AG20443 (cell line): ENCODE measurements at regions not wholly inside any gene's neighbourhood (a gene's known extent, or its start where the extent isn't known, plus 50 kb on each side); places are given as distances from the start of the nearest gene placed in this dataset.
"Not testable (repeated sequence)": the region's sequence is repeated elsewhere in the genome, so short reads cannot be mapped to it uniquely, and the experiment has no call there.

Source experiments
- DNase-seq: peaks from one replicate; pipeline ENCODE4 v3.0.0; 2012; ENCODE audit warnings: low spot score, mixed read lengths

DNA sequence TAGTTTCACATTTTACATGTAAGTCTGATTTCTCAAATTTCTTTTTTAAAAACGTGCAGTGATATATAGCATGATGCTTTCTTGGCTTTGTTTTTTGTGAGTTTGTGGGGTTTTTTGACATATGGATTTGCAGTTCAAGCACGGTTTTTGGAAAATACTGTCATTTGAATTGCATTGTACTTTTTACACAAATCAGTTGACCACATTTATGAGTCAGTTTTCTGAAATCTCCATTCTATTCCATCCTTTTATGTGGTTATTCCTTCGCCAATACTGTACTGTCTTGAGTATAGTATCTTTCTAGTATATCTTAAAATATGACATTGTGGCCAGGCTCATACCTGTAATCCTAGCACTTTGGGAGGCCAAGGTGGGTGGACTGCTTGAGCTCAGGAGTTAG lies 890.0 kb upstream of the CITED2 start:
- DNase-seq = no peak

DNA sequence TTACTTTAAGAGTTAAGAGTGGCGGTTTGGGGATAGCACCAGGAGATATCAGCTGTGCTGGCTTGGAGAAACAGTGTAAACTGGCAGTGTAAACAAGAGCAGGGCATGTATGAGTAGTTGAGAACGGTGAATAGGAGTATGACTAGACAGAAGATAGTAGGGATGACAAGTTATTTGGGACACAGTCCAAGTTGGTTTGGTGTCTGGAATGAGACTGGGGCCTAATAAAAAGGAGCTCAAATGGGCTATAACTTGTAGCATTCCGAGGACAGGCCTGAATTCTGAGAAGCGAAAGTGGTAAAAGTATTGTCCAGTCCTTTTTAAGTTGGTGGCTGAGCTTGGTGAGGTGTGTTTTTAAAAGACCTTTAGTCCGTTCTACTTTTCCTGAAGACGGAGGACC lies 883.9 kb upstream of the CITED2 start:
- not testable (repeated sequence) for DNase-seq

DNA sequence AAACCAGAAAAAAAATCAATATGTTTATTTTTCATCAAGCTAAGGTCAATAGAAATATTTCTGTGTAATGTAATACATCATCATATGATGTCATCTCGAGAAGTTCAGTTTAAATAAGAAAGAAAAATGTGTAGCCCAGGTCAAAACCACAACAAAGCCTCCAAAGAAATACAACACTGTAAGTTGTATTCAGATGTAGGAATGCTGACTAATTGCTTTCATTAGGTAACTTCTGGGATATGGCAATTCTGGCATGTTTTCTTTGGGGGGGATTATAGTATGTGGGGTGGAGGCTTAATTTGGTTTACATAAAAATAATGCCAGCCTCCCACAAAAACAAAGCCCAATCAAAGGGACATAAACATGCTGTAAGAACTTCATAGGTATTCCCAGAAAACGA lies 881.8 kb upstream of the CITED2 start:
- DNase-seq = no peak

DNA sequence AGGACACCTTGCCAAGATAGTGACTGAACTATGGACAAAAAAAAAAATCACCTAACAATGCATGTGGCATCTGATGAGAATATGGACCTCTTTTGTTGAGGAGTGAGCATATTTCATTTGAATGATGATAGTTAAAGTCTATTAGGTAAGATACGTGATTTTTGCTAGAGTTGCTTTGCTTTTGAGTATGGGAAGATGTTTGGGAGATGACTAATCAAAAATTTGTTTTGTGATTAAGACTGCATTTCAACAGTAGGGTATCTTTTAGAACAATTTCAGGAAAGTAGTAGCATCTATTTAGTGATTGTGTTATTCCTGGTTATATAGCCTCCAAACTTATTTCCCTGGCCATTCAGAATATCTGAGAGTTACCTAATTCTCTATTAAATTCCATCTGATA lies 878.6 kb upstream of the CITED2 start:
- peak; percentile 15 for DNase-seq

DNA sequence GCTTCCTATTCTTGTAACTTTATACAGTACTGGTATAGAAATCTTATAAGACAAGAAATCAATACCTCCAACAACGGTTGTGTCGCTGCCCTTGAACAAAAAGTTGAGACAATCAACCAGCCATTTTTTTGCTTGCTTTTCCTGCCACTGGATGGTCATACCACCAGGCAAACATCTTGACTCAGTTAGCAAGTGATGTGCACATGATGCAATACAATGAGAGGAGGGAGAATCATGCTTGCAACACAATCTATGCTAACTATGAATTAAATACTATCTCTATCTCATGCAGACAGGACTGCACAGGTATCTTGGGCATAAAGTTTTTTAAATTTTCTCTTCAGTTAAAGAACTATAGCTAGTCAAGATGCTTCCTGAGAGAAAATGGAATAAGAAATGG lies 877.7 kb upstream of the CITED2 start:
- no peak for DNase-seq

DNA sequence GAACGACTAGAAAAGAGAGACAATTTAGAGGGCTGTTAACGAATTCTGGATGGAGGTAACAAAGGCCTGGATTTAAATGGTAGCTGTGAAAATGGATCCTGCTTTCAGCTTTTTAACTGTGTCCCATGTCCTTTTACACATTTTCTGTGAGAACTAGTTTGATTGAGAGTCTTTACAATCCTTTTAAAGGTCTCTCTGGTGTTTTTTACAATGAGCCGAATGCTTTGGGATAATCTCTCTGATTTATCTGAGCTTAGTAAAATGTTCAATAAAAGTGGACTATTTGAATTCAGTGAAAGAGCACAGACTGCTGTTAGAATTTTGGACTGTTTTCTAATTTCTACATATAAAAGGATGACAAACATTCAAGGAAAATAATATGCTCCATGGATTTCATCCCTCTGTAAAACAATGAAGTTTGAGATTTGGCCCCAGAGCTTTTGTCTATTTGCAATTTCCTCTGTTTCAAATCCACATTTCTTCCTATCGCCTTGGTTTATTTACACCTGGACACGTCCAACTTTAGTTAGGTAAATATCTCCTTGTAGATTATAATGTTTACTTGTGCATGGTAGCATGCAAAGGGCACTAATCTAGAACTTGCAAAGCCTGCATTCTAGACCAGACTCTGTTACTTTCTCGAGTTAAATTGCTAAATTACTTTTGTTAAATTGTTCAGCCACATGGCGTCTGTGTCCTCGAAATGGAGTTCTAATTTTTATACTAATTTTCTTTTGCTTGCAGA lies 871.0 kb upstream of the CITED2 start:
- DNase-seq = no peak

DNA sequence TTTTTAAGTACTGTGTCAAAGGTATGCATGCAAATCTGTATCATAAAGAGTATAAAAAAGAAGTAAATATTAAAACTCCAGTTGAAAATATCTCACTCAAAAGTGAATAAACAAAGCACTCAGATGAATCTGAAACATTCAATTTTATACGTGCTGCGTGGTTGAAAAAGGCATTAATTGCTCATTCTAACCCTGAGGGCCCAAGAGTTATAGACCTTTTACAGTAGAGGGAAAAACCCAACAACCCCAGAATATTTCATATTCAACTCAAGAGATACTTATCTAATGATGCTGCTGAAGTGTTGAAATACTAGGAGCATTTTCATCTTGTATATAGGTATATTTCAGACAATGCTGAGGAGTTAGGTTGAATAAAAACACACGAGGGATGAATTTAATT lies 862.8 kb upstream of the CITED2 start:
- no peak for DNase-seq

DNA sequence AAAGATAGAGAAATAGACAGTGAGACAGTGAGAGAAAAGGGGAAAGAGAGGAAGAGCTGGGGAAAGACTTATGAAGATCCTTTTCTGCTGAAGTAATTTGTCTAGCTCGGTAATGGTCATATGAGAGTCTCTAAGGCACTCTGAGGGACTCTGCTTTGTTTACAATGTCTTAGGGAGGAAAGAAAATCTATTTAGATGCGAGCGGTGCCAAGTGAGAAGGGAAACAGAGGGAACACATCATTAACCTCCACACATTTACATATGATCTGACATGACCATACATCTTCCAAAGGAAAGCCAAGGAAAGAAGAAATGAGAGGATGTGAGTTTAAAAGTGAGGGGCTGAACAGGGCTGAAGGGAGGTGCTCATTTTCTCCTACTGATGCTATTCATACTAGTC lies 862.3 kb upstream of the CITED2 start:
- DNase-seq = no peak

DNA sequence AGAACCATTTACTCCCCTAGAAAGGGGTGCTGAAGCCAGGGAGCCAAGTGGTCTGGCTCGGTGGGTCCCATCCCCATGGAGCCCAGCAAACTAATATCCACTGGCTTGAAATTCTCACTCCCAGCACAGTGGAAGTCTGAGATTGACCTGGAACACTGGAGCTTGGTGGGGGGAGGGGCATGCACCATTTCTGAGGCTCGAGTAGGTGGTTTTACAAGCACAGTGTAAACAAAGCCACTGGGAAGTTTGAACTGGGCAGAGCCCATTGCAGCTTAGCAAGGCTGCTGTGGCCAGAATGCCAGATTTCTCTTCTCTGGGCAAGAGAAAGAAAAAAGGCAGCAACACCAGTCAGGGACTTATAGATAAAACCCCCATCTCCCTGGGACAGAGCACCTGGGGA lies 855.8 kb upstream of the CITED2 start:
- DNase-seq = no peak

DNA sequence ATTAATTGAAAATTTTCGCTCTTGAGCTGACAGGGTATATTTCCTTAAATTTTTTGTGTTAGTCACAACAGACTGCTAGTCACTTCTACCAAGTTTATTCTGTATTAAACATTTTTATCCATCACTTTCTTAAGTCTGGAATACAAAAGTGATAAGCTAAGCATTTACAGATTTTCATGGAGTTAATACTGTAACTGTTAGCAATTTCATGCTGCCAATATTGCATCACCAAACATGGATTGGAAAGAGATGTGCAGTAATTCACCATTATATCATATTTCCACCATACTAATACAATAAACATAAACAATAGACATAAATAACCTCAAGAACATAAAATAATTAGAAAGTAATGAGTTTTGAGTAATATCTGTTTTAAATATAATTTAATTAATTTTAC lies 854.0 kb upstream of the CITED2 start:
- no peak for DNase-seq

DNA sequence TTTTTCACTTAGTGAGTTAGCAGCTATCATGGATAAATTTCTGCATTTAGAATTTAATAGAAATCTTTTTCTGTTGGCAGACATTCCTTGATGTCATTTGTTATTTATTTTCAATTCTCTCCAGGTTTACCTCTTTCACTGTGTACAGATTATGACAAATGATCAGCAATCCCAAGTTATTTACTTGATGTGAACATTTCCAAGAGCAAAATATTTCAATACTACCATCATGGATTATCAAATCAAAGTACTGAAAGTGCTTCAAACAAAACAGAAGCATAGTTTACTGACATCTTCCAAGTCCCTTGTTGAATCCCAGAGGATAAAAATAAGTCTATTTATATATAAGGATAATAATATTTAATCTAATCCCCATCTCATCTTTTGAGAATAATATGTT lies 852.2 kb upstream of the CITED2 start:
- DNase-seq = no peak

DNA sequence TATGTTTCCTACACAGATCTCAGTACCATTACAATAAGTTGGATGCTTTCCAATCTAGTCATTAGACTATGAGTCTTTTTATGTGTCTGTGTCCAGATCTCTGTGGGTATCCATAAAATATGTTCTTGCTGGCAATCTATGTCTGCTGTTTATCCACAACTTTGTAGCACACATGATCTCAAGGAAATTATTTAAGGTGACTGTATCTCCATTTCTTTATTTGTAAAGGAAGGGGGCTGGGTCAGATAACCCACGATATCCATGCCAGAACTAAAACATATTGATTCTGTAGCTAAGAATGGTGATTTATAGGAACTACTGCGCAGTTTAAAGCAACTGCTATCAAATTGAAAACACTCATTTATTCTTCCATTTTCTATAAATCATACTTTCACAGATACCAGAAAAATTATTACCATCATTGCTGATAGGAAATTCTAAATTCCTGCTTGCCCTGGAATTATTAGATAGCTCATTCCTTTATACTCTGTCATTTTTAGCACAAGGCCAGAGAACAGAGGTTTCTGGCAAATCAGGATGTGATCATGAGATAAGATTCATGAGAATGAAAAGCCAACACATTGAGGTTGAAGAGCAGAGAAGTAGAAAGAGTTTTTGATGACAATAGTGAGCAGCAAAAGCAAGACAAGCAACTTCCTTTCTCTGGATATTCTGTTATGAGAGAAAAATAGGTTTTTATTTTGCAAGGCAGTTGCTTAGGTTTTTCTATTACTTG lies 851.4 kb upstream of the CITED2 start:
- peak; percentile 13 for DNase-seq

DNA sequence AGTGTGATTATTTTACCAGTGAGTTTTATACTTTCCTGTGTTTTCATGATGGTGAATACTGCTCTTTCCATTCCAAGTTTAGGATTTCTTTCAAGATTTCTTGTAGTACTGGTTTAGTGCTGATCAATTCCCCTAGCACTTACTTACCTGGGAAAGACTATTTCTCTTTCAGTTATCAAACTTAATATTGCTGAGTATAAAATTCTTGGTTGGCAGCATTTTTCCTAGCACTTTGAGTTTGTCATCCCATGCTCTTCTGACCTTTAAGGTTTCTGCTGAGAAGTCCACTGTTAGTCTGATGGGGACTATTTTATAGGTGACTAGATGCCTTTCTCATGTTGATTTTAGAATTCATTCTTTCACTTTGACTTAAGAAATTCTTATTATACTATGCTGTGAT lies 842.8 kb upstream of the CITED2 start:
- DNase-seq = no peak

DNA sequence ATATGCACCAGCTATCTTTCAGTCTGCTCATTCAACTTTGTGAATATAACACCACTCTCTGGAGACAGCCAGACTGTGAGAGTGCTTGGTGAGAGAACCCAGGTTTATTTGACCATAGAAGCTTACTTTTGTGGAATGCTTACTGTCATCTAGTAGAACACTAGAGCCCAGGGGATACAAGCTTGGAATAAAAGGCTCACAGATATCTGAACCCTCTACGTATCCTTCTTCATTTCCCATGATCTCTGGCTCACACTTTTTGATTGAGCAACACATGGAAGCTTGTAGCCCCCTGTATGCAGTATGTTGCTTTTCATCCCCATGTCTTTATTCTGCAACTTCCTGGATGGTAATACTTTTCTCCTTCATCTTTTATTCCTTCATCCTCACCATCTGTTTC lies 835.3 kb upstream of the CITED2 start:
- no peak for DNase-seq

DNA sequence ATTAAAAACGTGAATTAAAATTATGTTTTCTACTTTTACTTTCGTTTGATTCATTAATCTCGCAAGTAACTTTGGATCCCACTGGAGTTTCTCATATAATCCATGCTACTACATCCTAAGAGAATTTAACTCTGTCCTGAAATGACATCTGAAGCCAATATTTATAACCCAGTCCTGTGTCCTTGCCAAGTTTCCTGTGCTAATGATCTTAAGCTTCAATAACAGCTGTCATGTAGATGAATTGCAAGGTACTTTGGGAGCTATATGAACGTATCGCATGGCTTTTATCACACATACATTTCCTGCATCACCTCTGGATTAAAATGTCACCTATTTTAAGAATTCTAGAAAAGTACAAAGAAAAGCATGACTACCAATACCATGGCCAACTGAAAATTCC lies 833.8 kb upstream of the CITED2 start:
- no peak for DNase-seq

DNA sequence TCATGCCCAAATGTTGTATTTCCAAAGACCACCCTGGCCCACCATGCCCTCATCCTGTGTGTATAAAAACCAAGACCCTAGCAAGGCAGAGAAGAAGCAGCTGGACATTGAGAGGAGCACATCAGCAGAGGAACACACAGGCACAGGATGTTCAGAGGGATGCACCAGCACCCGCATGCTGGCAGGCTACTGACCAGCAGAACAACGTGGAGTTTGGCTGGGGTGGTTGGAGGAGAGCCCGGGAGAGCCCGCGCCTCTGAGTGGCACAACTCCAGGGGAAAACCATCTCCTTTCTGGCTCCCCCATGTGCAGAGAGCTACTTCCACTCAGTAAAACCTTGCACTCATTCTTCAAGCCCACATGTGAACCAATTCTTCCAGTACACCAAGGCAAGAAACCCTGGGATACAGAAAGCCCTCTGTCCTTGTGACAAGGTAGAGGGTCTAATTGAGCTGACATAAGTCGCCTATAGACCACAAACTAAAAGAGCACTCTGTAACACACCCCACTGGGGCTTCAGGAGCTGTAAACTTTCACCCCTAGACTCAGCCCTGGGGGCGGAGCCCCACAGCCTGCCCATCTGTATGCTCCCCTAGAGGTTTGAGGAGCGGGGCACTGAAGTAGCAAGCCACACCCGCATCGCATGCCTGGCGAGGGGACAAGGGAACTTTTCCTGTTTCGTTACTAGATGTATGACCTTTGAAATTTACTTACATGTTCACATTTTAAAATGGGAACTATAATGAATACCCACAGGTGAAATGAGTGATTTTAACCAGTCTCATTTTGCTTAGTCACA lies 831.5 kb upstream of the CITED2 start:
- DNase-seq = no peak

DNA sequence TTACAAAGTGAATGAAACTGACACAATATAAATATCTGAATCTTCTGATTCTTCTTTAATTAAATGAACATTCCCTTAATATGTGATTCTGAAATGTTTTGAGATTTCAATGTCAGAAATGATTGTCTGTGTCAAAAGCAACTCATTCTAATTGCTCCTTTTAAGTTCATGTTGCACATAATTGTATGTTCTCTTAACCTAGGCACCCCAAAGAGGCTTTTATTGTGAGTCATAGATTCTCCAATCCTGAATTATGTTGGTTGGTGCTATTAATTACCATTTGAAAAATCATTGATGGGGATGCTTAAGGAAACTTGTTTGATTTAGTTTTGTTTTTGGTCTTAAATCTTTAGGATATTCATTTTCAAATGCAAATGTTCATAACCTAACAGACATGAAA lies 829.7 kb upstream of the CITED2 start:
- no peak for DNase-seq

DNA sequence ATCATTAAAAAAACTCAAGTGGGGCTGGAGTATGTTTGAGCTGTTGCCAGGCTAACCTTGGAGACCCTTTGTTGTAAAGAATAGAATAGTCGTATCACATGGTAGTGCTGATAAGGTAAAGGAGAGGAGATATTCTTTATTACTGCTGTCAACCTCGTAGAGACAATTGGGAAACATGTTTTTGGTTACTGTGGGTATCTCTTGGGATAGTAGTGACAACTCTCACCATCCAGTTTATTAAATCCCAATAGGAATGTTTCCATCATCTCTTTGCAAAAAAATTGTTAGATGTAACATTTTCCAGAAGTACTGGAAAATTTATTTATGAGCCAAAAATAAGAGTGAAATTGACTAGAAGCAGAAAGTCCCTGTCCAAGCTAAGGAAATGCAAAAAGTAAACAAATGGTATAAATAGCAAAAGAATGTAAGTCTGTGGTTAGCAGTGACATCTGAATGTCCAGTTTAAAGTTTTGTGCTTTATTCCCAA lies 829.3 kb upstream of the CITED2 start:
- peak; percentile 6 for DNase-seq

DNA sequence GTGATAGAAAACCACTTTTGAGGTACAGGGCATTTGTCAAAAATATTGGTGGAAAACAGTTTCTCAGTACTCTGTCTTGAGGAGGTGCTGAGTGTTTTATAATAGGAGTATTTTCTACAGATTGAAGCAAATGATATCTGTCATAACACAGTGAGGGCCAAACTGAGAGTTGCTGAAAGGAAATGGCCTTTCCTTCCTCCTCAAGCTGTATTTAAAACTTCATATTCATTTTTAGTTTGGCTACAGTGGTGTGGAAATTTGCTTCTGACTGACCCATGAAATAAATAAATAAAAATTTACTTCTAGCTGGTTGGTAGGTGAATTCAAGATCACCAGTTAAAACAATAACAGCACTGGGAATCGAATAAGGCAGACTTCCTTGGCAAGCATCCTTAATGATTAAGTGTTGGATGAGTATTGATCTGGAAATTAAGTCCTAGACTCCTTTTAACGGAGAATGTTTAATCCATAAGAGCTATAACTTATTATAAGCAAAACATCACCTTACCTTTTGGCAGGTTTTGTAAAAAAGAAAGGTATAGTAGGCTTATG lies 828.6 kb upstream of the CITED2 start:
- no peak for DNase-seq

DNA sequence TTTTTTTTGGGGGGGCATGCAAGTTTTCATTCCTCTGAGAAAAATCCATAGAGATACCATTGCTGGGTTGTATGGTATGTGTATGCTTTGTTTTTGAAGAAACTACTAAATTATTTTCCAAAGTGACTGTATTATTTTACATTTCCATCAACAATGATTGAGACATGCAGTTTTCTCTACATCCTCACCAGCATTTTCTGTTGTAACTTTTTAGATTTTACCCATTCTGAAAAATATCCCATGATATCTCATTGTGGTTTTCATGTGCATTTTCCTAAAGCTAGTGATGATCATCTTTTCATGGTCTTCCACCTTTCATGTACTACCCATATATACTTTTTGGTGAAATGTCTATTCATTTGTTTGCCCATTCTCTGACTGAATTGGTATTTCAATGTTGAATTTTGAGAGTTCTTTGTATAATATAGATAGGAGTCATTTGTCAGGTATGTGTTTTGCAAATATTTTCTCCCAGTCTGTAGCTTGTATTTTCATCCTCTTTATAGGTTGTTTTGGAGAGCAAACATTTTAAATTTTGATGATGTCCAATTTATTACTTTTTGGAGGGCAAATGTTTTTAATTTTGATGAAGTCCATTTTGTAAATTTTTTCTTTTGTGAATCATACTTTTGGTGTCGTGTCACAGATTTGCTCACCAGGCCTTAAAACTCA lies 827.5 kb upstream of the CITED2 start:
- DNase-seq = no peak

DNA sequence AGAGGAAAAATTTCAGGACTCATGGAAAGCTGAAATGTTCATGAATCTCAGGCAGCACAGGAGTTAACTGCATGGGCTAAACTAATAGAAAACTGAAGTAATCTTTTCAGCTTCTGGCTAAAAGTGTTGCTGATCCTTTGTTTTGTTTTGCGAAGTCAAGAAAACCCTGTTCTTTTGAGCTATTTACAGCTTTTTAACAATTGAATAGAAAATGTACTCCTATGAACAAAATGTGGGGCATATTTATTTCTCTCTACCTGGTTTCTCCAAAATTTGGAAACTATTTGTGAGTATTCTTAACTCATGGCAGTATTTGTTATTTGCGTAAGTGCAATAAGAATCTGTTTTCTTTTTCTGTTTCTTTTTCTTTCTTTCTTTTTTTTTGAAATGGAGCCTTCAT lies 818.8 kb upstream of the CITED2 start:
- no peak for DNase-seq

DNA sequence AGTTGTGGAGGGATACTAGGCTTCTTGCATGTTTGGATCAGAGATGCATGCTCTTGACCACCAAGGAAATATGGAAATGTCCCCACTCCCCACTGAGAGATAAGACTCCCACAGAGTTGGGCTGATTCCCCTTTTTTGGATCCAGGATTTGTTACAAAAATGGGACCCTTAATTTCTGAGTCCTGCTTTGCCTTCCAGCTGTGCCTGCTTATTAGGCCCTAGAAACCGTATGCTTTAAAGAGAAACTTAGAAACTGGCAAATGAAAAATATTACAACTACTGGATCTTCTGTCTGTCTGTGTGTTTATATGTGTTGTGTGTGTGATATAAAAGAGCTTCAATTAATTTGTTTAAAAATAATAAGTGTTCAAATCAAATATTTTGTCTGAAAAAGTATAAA lies 817.6 kb upstream of the CITED2 start:
- no peak for DNase-seq
